Neural cell (in vitro differentiated cells): ENCODE measurements at regions not wholly inside any gene's neighbourhood (a gene's known extent, or its start where the extent isn't known, plus 50 kb on each side); places are given as distances from the start of the nearest gene placed in this dataset.

Experiments
- H2AFZ ChIP-seq: fragments of 200-600, 300-800 bp; sonication (generic), shearing (Covaris generic); 2 replicates; pipeline ENCODE4 v1.6.0; 2014; ENCODE audit warnings: low read depth, mild to moderate bottlenecking, antibody characterized with exemption, low read length, moderate library complexity
- H3F3A ChIP-seq: fragments of 200-600 bp; shearing (Covaris generic); 2 replicates; pipeline ENCODE4 v1.6.1; 2016; ENCODE audit warnings: mild to moderate bottlenecking, moderate library complexity, mixed read lengths, antibody characterized with exemption, low read length; ENCODE audit not compliant: insufficient read depth, poor library complexity, severe bottlenecking
- H3K27ac ChIP-seq: fragments of 200-600, 300-800 bp; sonication (generic), shearing (Covaris generic); 2 replicates; pipeline ENCODE4 v1.5.1; 2014; ENCODE audit warnings: mild to moderate bottlenecking, low read length, moderate library complexity
- H3K27me3 ChIP-seq: fragments of 300-800, 200-600 bp; sonication (generic), shearing (Covaris generic); 2 replicates; pipeline ENCODE4 v1.6.0; 2014; ENCODE audit warnings: mild to moderate bottlenecking, low read depth, low read length, moderate library complexity; ENCODE audit not compliant: insufficient read depth
- H3K36me3 ChIP-seq: fragments of 300-800, 200-600 bp; sonication (generic), shearing (Covaris generic); 2 replicates; pipeline ENCODE4 v1.5.1; 2014; ENCODE audit warnings: mild to moderate bottlenecking, antibody characterized with exemption, low read length, moderate library complexity; ENCODE audit not compliant: insufficient read depth
- H3K4me2 ChIP-seq: fragments of 300-800, 200-600 bp; sonication (generic), shearing (Covaris generic); 2 replicates; pipeline ENCODE4 v1.6.0; 2014; ENCODE audit warnings: mild to moderate bottlenecking, low read length
- H3K4me3 ChIP-seq: fragments of 300-800, 200-600 bp; sonication (generic), shearing (Covaris generic); 2 replicates; pipeline ENCODE4 v1.5.1; 2014; ENCODE audit warnings: mild to moderate bottlenecking, low read length, moderate library complexity
- H3K79me2 ChIP-seq: fragments of 200-600 bp; shearing (Covaris generic); replicated peaks from 2 replicates; pipeline ENCODE4 v1.6.0; 2014; ENCODE audit warnings: mild to moderate bottlenecking, low read length, moderate library complexity; ENCODE audit not compliant: insufficient read depth
- H3K9ac ChIP-seq: fragments of 300-800, 200-600 bp; sonication (generic), shearing (Covaris generic); 2 replicates; pipeline ENCODE4 v1.6.1; 2016; ENCODE audit warnings: mild to moderate bottlenecking, low read length, mixed read lengths
- H3K9me2 ChIP-seq: fragments of 200-600 bp; shearing (Covaris generic); 2 replicates; pipeline ENCODE4 v1.6.1; 2016; ENCODE audit warnings: mild to moderate bottlenecking, low read length, mixed read lengths; ENCODE audit not compliant: insufficient read depth
- H3K9me3 ChIP-seq: fragments of 200-600, 300-800 bp; sonication (generic), shearing (Covaris generic); 2 replicates; pipeline ENCODE4 v1.6.1; 2016; ENCODE audit warnings: mild to moderate bottlenecking, mixed run types, low read length, moderate library complexity, mixed read lengths
- H4K20me1 ChIP-seq: fragments of 200-600 bp; shearing (Covaris generic); 2 replicates; pipeline ENCODE4 v1.6.1; 2016; ENCODE audit warnings: mild to moderate bottlenecking, mixed run types; ENCODE audit not compliant: insufficient read depth
- EP300 ChIP-seq: fragments of 450-650 bp; conservative IDR thresholded peaks from 2 replicates; pipeline ENCODE4 v1.6.1; 2014; ENCODE audit warnings: antibody characterized with exemption, mild to moderate bottlenecking, moderate library complexity; ENCODE audit not compliant: poor library complexity, severe bottlenecking
- EZH2 ChIP-seq: fragments of 200-600, 300-800 bp; shearing (Covaris generic), sonication (generic); IDR thresholded peaks from 2 replicates; pipeline ENCODE4 v1.6.1; 2014; ENCODE audit warnings: antibody characterized with exemption, low read length, borderline replicate concordance, mild to moderate bottlenecking; ENCODE audit not compliant: insufficient read depth, poor library complexity, severe bottlenecking
- MXI1 ChIP-seq: fragments of 450-650 bp; conservative IDR thresholded peaks from 2 replicates; pipeline ENCODE4 v1.6.1; 2014; ENCODE audit warnings: antibody characterized with exemption, mild to moderate bottlenecking; ENCODE audit not compliant: poor library complexity, severe bottlenecking
- POLR2AphosphoS5 ChIP-seq: IDR thresholded peaks from 2 replicates; pipeline ENCODE4 v1.6.1; 2012
- RAD21 ChIP-seq: fragments of 450-650 bp; conservative IDR thresholded peaks from 2 replicates; pipeline ENCODE4 v1.6.1; 2014; ENCODE audit warnings: antibody characterized with exemption, mild to moderate bottlenecking, moderate library complexity
- SMC3 ChIP-seq: fragments of 450-650 bp; conservative IDR thresholded peaks from 2 replicates; pipeline ENCODE4 v1.6.1; 2014; ENCODE audit warnings: antibody characterized with exemption, mild to moderate bottlenecking, moderate library complexity; ENCODE audit not compliant: poor library complexity
- TAF1 ChIP-seq: IDR thresholded peaks from 2 replicates; pipeline ENCODE4 v1.6.1; 2012; ENCODE audit warnings: low read depth
- TF ChIP-seq, protein P1 (sequence below): IDR thresholded peaks from 2 replicates; pipeline ENCODE4 v1.6.1; 2012; ENCODE audit warnings: borderline replicate concordance
- TF ChIP-seq, protein P2 (sequence below): fragments of 450-650 bp; IDR thresholded peaks from 2 replicates; pipeline ENCODE4 v1.5.1; 2014; ENCODE audit warnings: antibody characterized with exemption, mild to moderate bottlenecking, moderate library complexity; ENCODE audit not compliant: poor library complexity, severe bottlenecking

DNA sequence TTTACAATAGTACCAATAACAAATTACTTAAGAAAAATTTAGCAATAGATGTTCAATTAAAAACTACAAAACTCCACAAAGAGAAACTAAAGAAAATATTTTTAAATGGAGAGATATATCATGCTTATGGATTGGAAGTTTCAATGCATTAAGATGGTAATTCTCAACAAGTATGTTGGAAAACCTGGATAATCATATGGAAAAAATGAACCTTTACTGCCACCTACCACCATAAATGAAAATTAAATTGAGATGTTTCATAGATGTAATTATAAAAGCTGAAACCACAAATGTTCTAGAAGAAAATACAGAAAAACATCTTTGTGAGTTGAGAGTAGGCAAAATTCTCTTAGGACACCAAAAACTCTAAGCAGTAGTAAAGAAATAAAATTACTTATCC, 121.7 kb downstream of the ANKRD18B start:
- no peak overlapping the region for H3K27ac ChIP-seq
- H4K20me1 ChIP-seq = no peaks in the 10 kb centered on the region
- TF ChIP-seq EZH2 (no peak), MXI1 (no peak), EP300 (no peak), SMC3 (no peak), TAF1 (no peak), POLR2AphosphoS5 (no peak), RAD21 (no peak)
- TF ChIP-seq, protein P1, sequence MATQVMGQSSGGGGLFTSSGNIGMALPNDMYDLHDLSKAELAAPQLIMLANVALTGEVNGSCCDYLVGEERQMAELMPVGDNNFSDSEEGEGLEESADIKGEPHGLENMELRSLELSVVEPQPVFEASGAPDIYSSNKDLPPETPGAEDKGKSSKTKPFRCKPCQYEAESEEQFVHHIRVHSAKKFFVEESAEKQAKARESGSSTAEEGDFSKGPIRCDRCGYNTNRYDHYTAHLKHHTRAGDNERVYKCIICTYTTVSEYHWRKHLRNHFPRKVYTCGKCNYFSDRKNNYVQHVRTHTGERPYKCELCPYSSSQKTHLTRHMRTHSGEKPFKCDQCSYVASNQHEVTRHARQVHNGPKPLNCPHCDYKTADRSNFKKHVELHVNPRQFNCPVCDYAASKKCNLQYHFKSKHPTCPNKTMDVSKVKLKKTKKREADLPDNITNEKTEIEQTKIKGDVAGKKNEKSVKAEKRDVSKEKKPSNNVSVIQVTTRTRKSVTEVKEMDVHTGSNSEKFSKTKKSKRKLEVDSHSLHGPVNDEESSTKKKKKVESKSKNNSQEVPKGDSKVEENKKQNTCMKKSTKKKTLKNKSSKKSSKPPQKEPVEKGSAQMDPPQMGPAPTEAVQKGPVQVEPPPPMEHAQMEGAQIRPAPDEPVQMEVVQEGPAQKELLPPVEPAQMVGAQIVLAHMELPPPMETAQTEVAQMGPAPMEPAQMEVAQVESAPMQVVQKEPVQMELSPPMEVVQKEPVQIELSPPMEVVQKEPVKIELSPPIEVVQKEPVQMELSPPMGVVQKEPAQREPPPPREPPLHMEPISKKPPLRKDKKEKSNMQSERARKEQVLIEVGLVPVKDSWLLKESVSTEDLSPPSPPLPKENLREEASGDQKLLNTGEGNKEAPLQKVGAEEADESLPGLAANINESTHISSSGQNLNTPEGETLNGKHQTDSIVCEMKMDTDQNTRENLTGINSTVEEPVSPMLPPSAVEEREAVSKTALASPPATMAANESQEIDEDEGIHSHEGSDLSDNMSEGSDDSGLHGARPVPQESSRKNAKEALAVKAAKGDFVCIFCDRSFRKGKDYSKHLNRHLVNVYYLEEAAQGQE = no peak
- H3K36me3 ChIP-seq = no peaks in the 10 kb centered on the region
- peaks cover 3% of the 10 kb centered on the region for H3K9me3 ChIP-seq
- H2AFZ ChIP-seq = no peak overlapping the region
- H3K9ac ChIP-seq = no peak overlapping the region
- no peaks in the 10 kb centered on the region for H3K79me2 ChIP-seq
- no peaks in the 10 kb centered on the region for H3K9me2 ChIP-seq
- no peak overlapping the region for H3K4me2 ChIP-seq
- H3F3A ChIP-seq = no peaks in the 10 kb centered on the region
- H3K27me3 ChIP-seq = no peaks in the 10 kb centered on the region
- no peak overlapping the region for H3K4me3 ChIP-seq

DNA sequence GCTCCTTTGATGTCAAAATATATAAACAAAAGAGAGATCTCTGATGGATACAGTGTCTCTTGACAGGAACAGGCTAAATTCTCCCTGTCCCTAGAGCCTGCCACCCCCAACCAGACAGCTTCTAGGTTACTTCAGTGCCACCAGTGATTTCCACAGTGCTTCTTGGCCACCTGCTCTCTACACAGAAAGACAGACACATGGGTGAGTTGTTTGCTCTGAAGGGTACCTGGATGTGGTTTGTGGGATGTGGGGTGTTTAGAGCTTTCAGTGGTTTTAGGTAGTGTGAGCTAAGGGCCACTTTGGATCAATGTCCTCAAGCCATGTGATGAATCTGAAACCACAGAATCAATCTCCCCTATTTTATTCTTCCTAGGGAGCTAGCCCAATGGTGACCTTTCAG, 125.4 kb downstream of the ANKRD18B start:
- no peak overlapping the region for H3K9ac ChIP-seq
- H3K4me2 ChIP-seq = no peak overlapping the region
- H3K27ac ChIP-seq = no peak overlapping the region
- H3F3A ChIP-seq = no peaks in the 10 kb centered on the region
- no peak for TF ChIP-seq EP300
- TF ChIP-seq EZH2 = no peak
- TF ChIP-seq MXI1 = no peak
- no peak for TF ChIP-seq POLR2AphosphoS5
- no peak for TF ChIP-seq SMC3
- TF ChIP-seq TAF1 = no peak
- TF ChIP-seq, protein P2, sequence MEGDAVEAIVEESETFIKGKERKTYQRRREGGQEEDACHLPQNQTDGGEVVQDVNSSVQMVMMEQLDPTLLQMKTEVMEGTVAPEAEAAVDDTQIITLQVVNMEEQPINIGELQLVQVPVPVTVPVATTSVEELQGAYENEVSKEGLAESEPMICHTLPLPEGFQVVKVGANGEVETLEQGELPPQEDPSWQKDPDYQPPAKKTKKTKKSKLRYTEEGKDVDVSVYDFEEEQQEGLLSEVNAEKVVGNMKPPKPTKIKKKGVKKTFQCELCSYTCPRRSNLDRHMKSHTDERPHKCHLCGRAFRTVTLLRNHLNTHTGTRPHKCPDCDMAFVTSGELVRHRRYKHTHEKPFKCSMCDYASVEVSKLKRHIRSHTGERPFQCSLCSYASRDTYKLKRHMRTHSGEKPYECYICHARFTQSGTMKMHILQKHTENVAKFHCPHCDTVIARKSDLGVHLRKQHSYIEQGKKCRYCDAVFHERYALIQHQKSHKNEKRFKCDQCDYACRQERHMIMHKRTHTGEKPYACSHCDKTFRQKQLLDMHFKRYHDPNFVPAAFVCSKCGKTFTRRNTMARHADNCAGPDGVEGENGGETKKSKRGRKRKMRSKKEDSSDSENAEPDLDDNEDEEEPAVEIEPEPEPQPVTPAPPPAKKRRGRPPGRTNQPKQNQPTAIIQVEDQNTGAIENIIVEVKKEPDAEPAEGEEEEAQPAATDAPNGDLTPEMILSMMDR = no peak
- TF ChIP-seq, protein P1 = no peak
- no peak for TF ChIP-seq RAD21
- no peaks in the 10 kb centered on the region for H3K79me2 ChIP-seq
- H3K4me3 ChIP-seq = no peak overlapping the region
- H3K9me3 ChIP-seq = peaks cover 3% of the 10 kb centered on the region
- no peaks in the 10 kb centered on the region for H3K36me3 ChIP-seq
- no peaks in the 10 kb centered on the region for H3K9me2 ChIP-seq
- no peaks in the 10 kb centered on the region for H3K27me3 ChIP-seq
- H4K20me1 ChIP-seq = no peaks in the 10 kb centered on the region
- no peak overlapping the region for H2AFZ ChIP-seq
